ENCODE measurements at regions not wholly inside any gene's neighbourhood (a gene's known extent, or its start where the extent isn't known, plus 50 kb on each side); places are given as distances from the start of the nearest gene placed in this dataset.
"Not testable (repeated sequence)": the region's sequence is repeated elsewhere in the genome, so short reads cannot be mapped to it uniquely, and the experiment has no call there.

GRCh38 chr10:47711428-47711827 is 52.0 kb downstream of the SYT15B start:
- not testable (repeated sequence) for DNase-seq

GRCh38 chr10:47710443-47710842 is 52.9 kb downstream of the SYT15B start:
- not testable (repeated sequence) for DNase-seq

- DNase-seq: peak; percentile 83
Measured at GRCh38 chr10:47705698-47706414, 57.5 kb downstream of the SYT15B start.

GRCh38 chr10:47701285-47701684 is 62.1 kb downstream of the SYT15B start:
- not testable (repeated sequence) for DNase-seq

GRCh38 chr10:47699854-47700253 is 63.5 kb downstream of the SYT15B start:
- not testable (repeated sequence) for DNase-seq

- DNase-seq: not testable (repeated sequence)
Measured at GRCh38 chr10:47696170-47696569, 67.2 kb downstream of the SYT15B start.

- not testable (repeated sequence) for DNase-seq
Measured at GRCh38 chr10:47695149-47695548, 68.2 kb downstream of the SYT15B start.

GRCh38 chr10:47690304-47690703 is 73.1 kb downstream of the SYT15B start:
- not testable (repeated sequence) for DNase-seq

GRCh38 chr10:47683826-47684475 is 79.4 kb downstream of the SYT15B start:
- not testable (repeated sequence) for DNase-seq

GRCh38 chr10:47681638-47681990 is 81.8 kb downstream of the SYT15B start:
- not testable (repeated sequence) for DNase-seq

- DNase-seq: not testable (repeated sequence)
Measured at GRCh38 chr10:47680848-47681637, 82.3 kb downstream of the SYT15B start.

- not testable (repeated sequence) for DNase-seq
Measured at GRCh38 chr10:47676102-47676501, 87.3 kb downstream of the SYT15B start.

GRCh38 chr10:47675577-47675976 is 87.8 kb downstream of the SYT15B start:
- DNase-seq: not testable (repeated sequence)

- not testable (repeated sequence) for DNase-seq
Measured at GRCh38 chr10:47673128-47673527, 90.3 kb downstream of the SYT15B start.

- not testable (repeated sequence) for DNase-seq
Measured at GRCh38 chr10:47670857-47671256, 92.5 kb downstream of the SYT15B start.

GRCh38 chr10:47661955-47662577 is 101.3 kb downstream of the SYT15B start:
- not testable (repeated sequence) for DNase-seq

- DNase-seq: not testable (repeated sequence)
Measured at GRCh38 chr10:47656732-47657131, 106.7 kb downstream of the SYT15B start.

GRCh38 chr10:47654161-47654560 is 109.2 kb downstream of the SYT15B start:
- not testable (repeated sequence) for DNase-seq

GRCh38 chr10:47648594-47648993 is 114.8 kb downstream of the SYT15B start:
- not testable (repeated sequence) for DNase-seq

GRCh38 chr10:47647523-47648101 is 115.8 kb downstream of the SYT15B start:
- not testable (repeated sequence) for DNase-seq

GRCh38 chr10:47646686-47647273 is 116.6 kb downstream of the SYT15B start:
- DNase-seq: not testable (repeated sequence)

- DNase-seq: not testable (repeated sequence)
Measured at GRCh38 chr10:47626975-47627374, 103.5 kb upstream of the AGAP9 start.

Measured in activated CD8-positive, alpha-beta memory T cell treated with anti-CD3 and anti-CD28 coated beads, Interleukin-2, amount 50 U/mL, for 48 hours (primary cell).